H9 (cell line): ENCODE measurements at regions not wholly inside any gene's neighbourhood (a gene's known extent, or its start where the extent isn't known, plus 50 kb on each side); places are given as distances from the start of the nearest gene placed in this dataset.

ENCODE experiments used
- DNase-seq: peaks from one replicate; pipeline ENCODE4 v3.0.0-alpha.2; 2017
- H2AFZ ChIP-seq: one replicate; pipeline ENCODE4 v1.6.1; 2013; ENCODE audit warnings: mild to moderate bottlenecking, low read length, control low read depth, moderate library complexity
- H2AK5ac ChIP-seq: 2 replicates; pipeline ENCODE4 v1.6.1; 2013; ENCODE audit warnings: low read length, control low read depth, mixed read lengths; ENCODE audit not compliant: insufficient read length
- H2BK120ac ChIP-seq: one replicate; pipeline ENCODE4 v1.6.1; 2013; ENCODE audit warnings: low read depth, mild to moderate bottlenecking, low read length, control low read depth, inconsistent platforms; ENCODE audit not compliant: poor library complexity, severe bottlenecking
- H2BK12ac ChIP-seq: 2 replicates; pipeline ENCODE4 v1.6.1; 2013; ENCODE audit warnings: low read length, control low read depth, mixed read lengths, low read depth; ENCODE audit not compliant: insufficient read length
- H2BK15ac ChIP-seq: 2 replicates; pipeline ENCODE4 v1.6.1; 2013; ENCODE audit warnings: low read depth, low read length, control low read depth
- H2BK20ac ChIP-seq: one replicate; pipeline ENCODE4 v1.6.1; 2013; ENCODE audit warnings: low read depth, mild to moderate bottlenecking, low read length, control low read depth, inconsistent platforms; ENCODE audit not compliant: poor library complexity, severe bottlenecking
- H2BK5ac ChIP-seq: 2 replicates; pipeline ENCODE4 v1.6.1; 2013; ENCODE audit warnings: low read length, control low read depth, mixed read lengths; ENCODE audit not compliant: insufficient read length
- H3K14ac ChIP-seq: 2 replicates; pipeline ENCODE4 v1.6.1; 2013; ENCODE audit warnings: low read length, control low read depth; ENCODE audit not compliant: insufficient read depth
- H3K18ac ChIP-seq: 2 replicates; pipeline ENCODE4 v1.6.1; 2013; ENCODE audit warnings: low read depth, mild to moderate bottlenecking, mixed read lengths, low read length, control low read depth; ENCODE audit not compliant: insufficient read length
- H3K23ac ChIP-seq: 2 replicates; pipeline ENCODE4 v1.6.1; 2013; ENCODE audit warnings: low read length, control low read depth, mixed read lengths, low read depth; ENCODE audit not compliant: insufficient read length
- H3K23me2 ChIP-seq: 2 replicates; pipeline ENCODE4 v1.6.1; 2013; ENCODE audit warnings: low read depth, mild to moderate bottlenecking, mixed read lengths, low read length, control low read depth; ENCODE audit not compliant: insufficient read length, poor library complexity, severe bottlenecking
- H3K27ac ChIP-seq: 2 replicates; pipeline ENCODE4 v1.5.1; 2013; ENCODE audit warnings: low read length, control low read depth, mixed read lengths, low read depth; ENCODE audit not compliant: insufficient read length
- H3K27me3 ChIP-seq: 2 replicates; pipeline ENCODE4 v1.6.1; 2013; ENCODE audit warnings: low read length, control low read depth, inconsistent platforms; ENCODE audit not compliant: insufficient read depth
- H3K4ac ChIP-seq: 2 replicates; pipeline ENCODE4 v1.6.1; 2013; ENCODE audit warnings: low read depth, mild to moderate bottlenecking, control low read depth, inconsistent platforms, low read length, moderate library complexity
- H3K4me1 ChIP-seq: 2 replicates; pipeline ENCODE4 v1.6.1; 2013; ENCODE audit warnings: low read length, control low read depth, inconsistent platforms; ENCODE audit not compliant: insufficient read depth
- H3K4me2 ChIP-seq: 2 replicates; pipeline ENCODE4 v1.6.1; 2013; ENCODE audit warnings: low read length, control low read depth, mixed read lengths; ENCODE audit not compliant: insufficient read length, insufficient read depth
- H3K56ac ChIP-seq: 2 replicates; pipeline ENCODE4 v1.6.1; 2013; ENCODE audit warnings: low read depth, mild to moderate bottlenecking, mixed read lengths, low read length, control low read depth; ENCODE audit not compliant: insufficient read length
- H3K79me1 ChIP-seq: 2 replicates; pipeline ENCODE4 v1.6.1; 2013; ENCODE audit warnings: low read depth, mild to moderate bottlenecking, moderate library complexity, low read length, control low read depth, inconsistent platforms; ENCODE audit not compliant: insufficient read depth, poor library complexity, severe bottlenecking
- H3K79me2 ChIP-seq: 2 replicates; pipeline ENCODE4 v1.6.1; 2013; ENCODE audit warnings: low read length, control low read depth, inconsistent platforms; ENCODE audit not compliant: insufficient read depth
- H3K9ac ChIP-seq: 2 replicates; pipeline ENCODE4 v1.6.1; 2013; ENCODE audit warnings: low read length, control low read depth, mixed read lengths; ENCODE audit not compliant: insufficient read length; ENCODE audit errors: extremely low read depth
- H3K9me3 ChIP-seq: one replicate; pipeline ENCODE4 v1.6.1; 2013; ENCODE audit warnings: low read depth, low read length, inconsistent platforms; ENCODE audit not compliant: control insufficient read depth
- H3T11ph ChIP-seq: one replicate; pipeline ENCODE4 v1.6.1; 2013; ENCODE audit warnings: mild to moderate bottlenecking, low read length, control low read depth, inconsistent platforms
- H4K20me1 ChIP-seq: one replicate; pipeline ENCODE4 v1.6.1; 2013; ENCODE audit not compliant: control insufficient read depth, insufficient read length, insufficient read depth
- H4K5ac ChIP-seq: 2 replicates; pipeline ENCODE4 v1.6.1; 2013; ENCODE audit warnings: low read depth, mild to moderate bottlenecking, mixed read lengths, low read length, control low read depth; ENCODE audit not compliant: insufficient read length
- H4K8ac ChIP-seq: replicated peaks from 2 replicates; pipeline ENCODE4 v1.6.1; 2013; ENCODE audit warnings: low read length, control low read depth, mixed read lengths, low read depth; ENCODE audit not compliant: insufficient read length
- H4K91ac ChIP-seq: 2 replicates; pipeline ENCODE4 v1.6.1; 2013; ENCODE audit warnings: low read depth, mild to moderate bottlenecking, moderate library complexity, mixed read lengths, low read length, control low read depth; ENCODE audit not compliant: insufficient read length
- H3K27ac Mint-ChIP-seq, 3 experiments: 2 replicates in 2 of 3; 3 replicates in 1 of 3; pipeline ENCODE4 v1.8.0; 2020 to 2021; ENCODE audit warnings: mixed read lengths in 3 of 3, mild to moderate bottlenecking in 1 of 3, moderate library complexity in 1 of 3
- H3K27me3 Mint-ChIP-seq: 2 replicates; pipeline ENCODE4 v1.8.0; 2021; ENCODE audit warnings: low read depth, mild to moderate bottlenecking, moderate library complexity, mixed read lengths
- H3K36me3 Mint-ChIP-seq, 3 experiments: 2 replicates in 2 of 3; 3 replicates in 1 of 3; pipeline ENCODE4 v1.8.0; 2020 to 2021; ENCODE audit warnings: low read depth in 3 of 3, mixed read lengths in 3 of 3; ENCODE audit not compliant: insufficient read depth in 1 of 3
- H3K4me1 Mint-ChIP-seq, 2 experiments: 2 replicates each; pipeline ENCODE4 v1.8.0; 2020; ENCODE audit warnings: mixed read lengths in 2 of 2
- H3K4me3 Mint-ChIP-seq, 2 experiments: 2 replicates in 1 of 2; 3 replicates in 1 of 2; pipeline ENCODE4 v1.8.0; 2020 to 2021; ENCODE audit warnings: mild to moderate bottlenecking in 2 of 2, mixed read lengths in 2 of 2, moderate library complexity in 1 of 2
- H3K9me3 Mint-ChIP-seq, 2 experiments: 2 replicates in 1 of 2; 3 replicates in 1 of 2; pipeline ENCODE4 v1.8.0; 2020; ENCODE audit warnings: mild to moderate bottlenecking in 2 of 2, mixed read lengths in 2 of 2, moderate library complexity in 1 of 2
- TF ChIP-seq, protein P1 (sequence below): fragments of 200-600 bp; sonication (generic); conservative IDR thresholded peaks from 3 replicates; pipeline ENCODE4 v1.8.0; 2021; ENCODE audit warnings: antibody characterized with exemption, mild to moderate bottlenecking

- H2BK5ac ChIP-seq: no peak overlapping the region
- no peak for DNase-seq
- TF ChIP-seq, protein P1, sequence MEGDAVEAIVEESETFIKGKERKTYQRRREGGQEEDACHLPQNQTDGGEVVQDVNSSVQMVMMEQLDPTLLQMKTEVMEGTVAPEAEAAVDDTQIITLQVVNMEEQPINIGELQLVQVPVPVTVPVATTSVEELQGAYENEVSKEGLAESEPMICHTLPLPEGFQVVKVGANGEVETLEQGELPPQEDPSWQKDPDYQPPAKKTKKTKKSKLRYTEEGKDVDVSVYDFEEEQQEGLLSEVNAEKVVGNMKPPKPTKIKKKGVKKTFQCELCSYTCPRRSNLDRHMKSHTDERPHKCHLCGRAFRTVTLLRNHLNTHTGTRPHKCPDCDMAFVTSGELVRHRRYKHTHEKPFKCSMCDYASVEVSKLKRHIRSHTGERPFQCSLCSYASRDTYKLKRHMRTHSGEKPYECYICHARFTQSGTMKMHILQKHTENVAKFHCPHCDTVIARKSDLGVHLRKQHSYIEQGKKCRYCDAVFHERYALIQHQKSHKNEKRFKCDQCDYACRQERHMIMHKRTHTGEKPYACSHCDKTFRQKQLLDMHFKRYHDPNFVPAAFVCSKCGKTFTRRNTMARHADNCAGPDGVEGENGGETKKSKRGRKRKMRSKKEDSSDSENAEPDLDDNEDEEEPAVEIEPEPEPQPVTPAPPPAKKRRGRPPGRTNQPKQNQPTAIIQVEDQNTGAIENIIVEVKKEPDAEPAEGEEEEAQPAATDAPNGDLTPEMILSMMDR: no peak
- no peak overlapping the region for H3K9ac ChIP-seq
- no peak overlapping the region for H2AK5ac ChIP-seq
- H4K5ac ChIP-seq: no peak overlapping the region
- no peak overlapping the region for H2BK15ac ChIP-seq
- no peak overlapping the region for H2BK20ac ChIP-seq
- H4K91ac ChIP-seq: no peak overlapping the region
- H2BK12ac ChIP-seq: no peak overlapping the region
- H2AFZ ChIP-seq: no peak overlapping the region
- H3K23me2 ChIP-seq: no peaks in the 10 kb centered on the region
- no peaks in the 10 kb centered on the region for H4K20me1 ChIP-seq
- no peak overlapping the region for H3K27ac Mint-ChIP-seq
- no peak overlapping the region for H3K4me3 Mint-ChIP-seq
- no peak overlapping the region for H3K18ac ChIP-seq
- H3K79me2 ChIP-seq: no peaks in the 10 kb centered on the region
- no peak overlapping the region for H3K23ac ChIP-seq
- no peaks in the 10 kb centered on the region for H3K27me3 ChIP-seq
- peaks cover 7 to 8% of the 10 kb centered on the region in 2 experiments for H3K4me1 Mint-ChIP-seq
- H3K9me3 Mint-ChIP-seq: peaks cover 19 to 32% of the 10 kb centered on the region in 2 experiments
- no peak overlapping the region for H3K14ac ChIP-seq
- H3K27me3 Mint-ChIP-seq: peaks cover 9% of the 10 kb centered on the region
- no peaks in the 10 kb centered on the region for H3K4me1 ChIP-seq
- H3K36me3 Mint-ChIP-seq: peaks cover 0 to 22% (median 8%) of the 10 kb centered on the region in 3 experiments; a peak in 6 of 7 replicates
- no peak overlapping the region for H4K8ac ChIP-seq
- no peaks in the 10 kb centered on the region for H3K79me1 ChIP-seq
- no peaks in the 10 kb centered on the region for H3K9me3 ChIP-seq
- H3T11ph ChIP-seq: no peak overlapping the region
- no peak overlapping the region for H3K4ac ChIP-seq
- H3K27ac ChIP-seq: no peak overlapping the region
- H3K4me2 ChIP-seq: no peak overlapping the region
- no peak overlapping the region for H2BK120ac ChIP-seq
- no peak overlapping the region for H3K56ac ChIP-seq
Observed at GRCh38 chr14:34283590-34283989, 178.4 kb downstream of the SPTSSA start.
